ENCODE measurements at regions not wholly inside any gene's neighbourhood (a gene's known extent, or its start where the extent isn't known, plus 50 kb on each side); places are given as distances from the start of the nearest gene placed in this dataset.

DNA sequence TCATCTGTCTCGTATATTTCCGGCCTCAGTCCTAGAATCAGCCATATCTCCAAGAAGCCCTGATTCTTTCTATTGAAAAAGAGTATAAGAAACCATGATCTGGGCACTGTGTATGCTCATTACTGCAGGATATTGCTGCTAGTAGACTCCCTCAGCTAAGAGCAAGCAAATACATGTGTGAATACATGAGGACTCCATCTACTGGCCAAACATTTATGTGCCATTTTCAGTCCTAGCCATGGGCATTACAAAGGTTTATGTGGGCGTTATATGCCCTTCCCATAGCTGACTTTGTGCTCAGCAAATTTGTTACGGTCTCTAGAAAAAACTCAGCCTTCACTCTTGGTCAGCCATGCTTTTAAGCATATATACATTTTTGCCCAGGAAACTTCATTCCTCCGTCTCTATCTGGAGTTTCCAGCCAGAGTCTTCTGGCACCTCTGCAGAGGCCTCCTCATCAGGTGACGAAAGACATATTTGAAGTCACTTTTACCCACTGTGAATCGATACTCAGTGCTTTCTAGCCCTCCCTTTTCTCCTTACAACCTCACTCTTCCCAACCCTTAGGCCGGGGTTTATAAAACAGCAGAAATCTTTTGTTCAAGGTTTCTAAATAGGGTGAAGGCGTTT is 1495.6 kb upstream of the CDH6 start:
- Mint-ChIP-seq H3K4me1 (ENCODE audit: low read depth) (no peaks in the 10 kb centered on the region), H3K4me3 (no peak overlapping the region), H3K36me3 (ENCODE audit: low read depth) (no peaks in the 10 kb centered on the region), H3K27me3 (ENCODE audit: insufficient read depth) (no peaks in the 10 kb centered on the region), H3K27ac (no peak overlapping the region), H3K9me3 (peaks cover 19% of the 10 kb centered on the region)
- TF ChIP-seq, protein P1, sequence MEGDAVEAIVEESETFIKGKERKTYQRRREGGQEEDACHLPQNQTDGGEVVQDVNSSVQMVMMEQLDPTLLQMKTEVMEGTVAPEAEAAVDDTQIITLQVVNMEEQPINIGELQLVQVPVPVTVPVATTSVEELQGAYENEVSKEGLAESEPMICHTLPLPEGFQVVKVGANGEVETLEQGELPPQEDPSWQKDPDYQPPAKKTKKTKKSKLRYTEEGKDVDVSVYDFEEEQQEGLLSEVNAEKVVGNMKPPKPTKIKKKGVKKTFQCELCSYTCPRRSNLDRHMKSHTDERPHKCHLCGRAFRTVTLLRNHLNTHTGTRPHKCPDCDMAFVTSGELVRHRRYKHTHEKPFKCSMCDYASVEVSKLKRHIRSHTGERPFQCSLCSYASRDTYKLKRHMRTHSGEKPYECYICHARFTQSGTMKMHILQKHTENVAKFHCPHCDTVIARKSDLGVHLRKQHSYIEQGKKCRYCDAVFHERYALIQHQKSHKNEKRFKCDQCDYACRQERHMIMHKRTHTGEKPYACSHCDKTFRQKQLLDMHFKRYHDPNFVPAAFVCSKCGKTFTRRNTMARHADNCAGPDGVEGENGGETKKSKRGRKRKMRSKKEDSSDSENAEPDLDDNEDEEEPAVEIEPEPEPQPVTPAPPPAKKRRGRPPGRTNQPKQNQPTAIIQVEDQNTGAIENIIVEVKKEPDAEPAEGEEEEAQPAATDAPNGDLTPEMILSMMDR (IDR thresholded peaks at IDR 0.05) = no peak; the same call in 1 of the 2 replicates
- DNase-seq = no peak

DNA sequence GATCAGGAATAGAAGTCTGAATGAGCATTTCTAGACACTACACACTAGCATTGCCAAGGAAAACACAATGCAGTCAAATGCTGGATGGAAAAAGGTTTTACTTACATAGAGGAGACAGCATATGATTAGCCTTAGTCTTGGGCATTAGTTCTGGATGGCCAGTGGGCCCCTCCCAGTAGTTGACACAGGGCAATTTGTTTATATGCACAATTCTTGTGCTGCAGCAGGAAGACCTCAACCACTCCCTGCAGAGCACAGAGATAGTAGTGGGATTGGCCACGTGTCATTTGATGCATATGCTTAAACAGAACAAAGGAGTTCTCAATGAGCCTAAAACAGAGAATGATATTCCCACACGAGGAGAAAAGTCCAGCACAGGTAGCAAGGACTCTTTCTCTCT is 1496.2 kb upstream of the CDH6 start:
- Mint-ChIP-seq H3K36me3 (ENCODE audit: low read depth) (no peaks in the 10 kb centered on the region), H3K27me3 (ENCODE audit: insufficient read depth) (no peaks in the 10 kb centered on the region), H3K9me3 (peaks cover 22% of the 10 kb centered on the region), H3K4me1 (ENCODE audit: low read depth) (no peaks in the 10 kb centered on the region), H3K27ac (no peak overlapping the region), H3K4me3 (no peak overlapping the region)
- DNase-seq = no peak
- TF ChIP-seq, protein P1 (IDR thresholded peaks at IDR 0.05) = no peak

DNA sequence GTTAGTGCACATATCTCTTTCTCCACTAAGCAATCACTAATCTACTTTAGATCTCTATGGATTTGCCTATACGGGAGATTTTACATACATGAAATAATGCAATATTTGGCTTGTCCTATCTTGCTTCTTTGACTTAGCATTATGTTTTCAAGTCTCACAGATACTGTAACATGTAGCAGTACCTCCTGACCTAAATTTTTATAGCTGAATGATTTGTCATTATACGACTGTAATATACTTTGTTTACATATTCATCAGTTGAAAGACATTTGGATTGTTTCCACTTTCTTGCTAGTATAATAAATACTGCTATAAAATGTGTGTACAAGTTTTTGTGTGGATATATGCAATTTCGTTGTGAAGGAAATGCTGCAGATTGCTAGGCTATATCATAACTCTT is 1520.8 kb upstream of the CDH6 start:
- H3K36me3 Mint-ChIP-seq (ENCODE audit: low read depth) = peaks cover 6% of the 10 kb centered on the region; the same call in 1 of the 2 replicates
- TF ChIP-seq, protein P1 (IDR thresholded peaks at IDR 0.05) = no peak
- H3K9me3 Mint-ChIP-seq = peaks cover 38% of the 10 kb centered on the region

DNA sequence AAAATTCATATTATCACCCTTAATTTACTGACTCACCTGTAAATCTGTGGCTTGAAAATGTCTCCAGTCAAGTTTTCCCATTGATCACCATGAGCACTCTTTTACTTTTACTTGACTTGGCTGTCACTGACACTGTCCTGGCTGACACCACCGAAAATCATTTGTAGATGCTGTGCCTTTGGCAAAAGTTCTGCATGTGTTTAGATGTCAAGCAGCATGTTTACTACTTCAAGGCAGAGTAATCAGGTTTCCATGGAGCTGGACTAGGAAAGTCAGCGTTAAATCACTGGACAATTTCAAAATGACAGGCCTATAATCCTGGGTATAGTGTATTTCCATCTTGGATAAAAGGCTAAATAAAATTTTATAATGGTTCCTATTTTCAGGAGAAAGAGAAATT is 1530.6 kb upstream of the CDH6 start:
- Mint-ChIP-seq H3K27me3 (ENCODE audit: insufficient read depth) (peaks cover 2% of the 10 kb centered on the region; the same call in 1 of the 2 replicates), H3K4me3 (no peak overlapping the region), H3K4me1 (ENCODE audit: low read depth) (no peaks in the 10 kb centered on the region), H3K27ac (no peak overlapping the region), H3K36me3 (ENCODE audit: low read depth) (no peaks in the 10 kb centered on the region), H3K9me3 (peaks cover 34% of the 10 kb centered on the region)
- DNase-seq = no peak
- TF ChIP-seq, protein P1 (IDR thresholded peaks at IDR 0.05) = no peak

More for the DNA sequence above, 1520.8 kb upstream of the CDH6 start:
- Mint-ChIP-seq H3K4me1 (ENCODE audit: low read depth) (no peaks in the 10 kb centered on the region), H3K4me3 (no peak overlapping the region), H3K27ac (no peak overlapping the region), H3K27me3 (ENCODE audit: insufficient read depth) (no peaks in the 10 kb centered on the region)
- no peak for DNase-seq

DNA sequence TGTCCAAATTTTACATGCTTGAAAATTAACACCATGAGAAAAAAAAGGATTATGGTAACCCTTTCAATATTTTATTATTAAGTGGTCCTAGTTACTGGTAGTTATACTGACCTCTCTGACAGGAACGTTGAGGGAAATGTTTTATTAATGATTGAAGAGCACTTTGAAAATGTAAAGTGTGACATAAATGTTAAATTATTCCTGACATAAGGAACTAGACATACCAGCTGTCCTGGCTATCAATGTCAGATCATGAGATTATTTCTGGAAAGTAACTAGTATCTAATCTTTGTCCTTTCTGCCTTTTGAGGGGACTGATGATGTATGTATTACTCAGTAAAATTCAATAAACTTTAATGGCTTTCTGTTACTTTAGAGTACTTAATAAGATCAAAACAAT is 1538.5 kb upstream of the CDH6 start:
- Mint-ChIP-seq H3K4me3 (no peak overlapping the region), H3K27me3 (ENCODE audit: insufficient read depth) (peaks cover 4% of the 10 kb centered on the region; the same call in 1 of the 2 replicates), H3K9me3 (peaks cover 36% of the 10 kb centered on the region), H3K4me1 (ENCODE audit: low read depth) (no peaks in the 10 kb centered on the region), H3K36me3 (ENCODE audit: low read depth) (no peaks in the 10 kb centered on the region), H3K27ac (no peak overlapping the region)
- TF ChIP-seq, protein P1 (IDR thresholded peaks at IDR 0.05) = no peak
- DNase-seq = no peak
